ENCODE measurements at regions not wholly inside any gene's neighbourhood (a gene's known extent, or its start where the extent isn't known, plus 50 kb on each side); places are given as distances from the start of the nearest gene placed in this dataset.

DNA sequence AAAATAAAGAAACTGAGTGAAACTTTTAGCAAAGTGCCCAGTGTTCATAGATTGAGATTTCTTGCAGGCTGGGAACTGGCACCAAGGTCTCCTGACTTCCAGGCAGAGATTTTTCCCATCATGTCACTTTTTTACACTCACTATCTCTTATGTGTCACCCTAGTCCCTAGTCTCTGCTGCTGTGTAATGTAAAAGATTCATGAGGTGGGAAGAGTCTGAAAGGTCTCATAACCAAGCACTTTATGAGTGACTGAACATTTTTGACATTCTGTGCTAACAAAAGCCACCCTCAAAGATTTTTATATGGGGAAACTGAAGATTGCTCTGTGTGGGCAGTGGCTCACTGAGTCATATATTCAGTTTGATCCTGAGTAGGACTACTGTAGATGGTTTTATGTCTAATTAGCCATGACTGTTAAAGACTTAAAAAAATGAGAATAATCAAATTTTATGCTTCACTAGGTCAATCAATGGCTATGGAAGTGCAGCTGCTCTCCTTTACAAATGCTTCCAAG lies 900.3 kb upstream of the SORCS1 start:
- no peak for TF ChIP-seq EZH2phosphoT487 (IDR thresholded peaks at IDR 0.05; ENCODE audit: borderline replicate concordance, low read depth, low read length)
- TF ChIP-seq, protein P1, sequence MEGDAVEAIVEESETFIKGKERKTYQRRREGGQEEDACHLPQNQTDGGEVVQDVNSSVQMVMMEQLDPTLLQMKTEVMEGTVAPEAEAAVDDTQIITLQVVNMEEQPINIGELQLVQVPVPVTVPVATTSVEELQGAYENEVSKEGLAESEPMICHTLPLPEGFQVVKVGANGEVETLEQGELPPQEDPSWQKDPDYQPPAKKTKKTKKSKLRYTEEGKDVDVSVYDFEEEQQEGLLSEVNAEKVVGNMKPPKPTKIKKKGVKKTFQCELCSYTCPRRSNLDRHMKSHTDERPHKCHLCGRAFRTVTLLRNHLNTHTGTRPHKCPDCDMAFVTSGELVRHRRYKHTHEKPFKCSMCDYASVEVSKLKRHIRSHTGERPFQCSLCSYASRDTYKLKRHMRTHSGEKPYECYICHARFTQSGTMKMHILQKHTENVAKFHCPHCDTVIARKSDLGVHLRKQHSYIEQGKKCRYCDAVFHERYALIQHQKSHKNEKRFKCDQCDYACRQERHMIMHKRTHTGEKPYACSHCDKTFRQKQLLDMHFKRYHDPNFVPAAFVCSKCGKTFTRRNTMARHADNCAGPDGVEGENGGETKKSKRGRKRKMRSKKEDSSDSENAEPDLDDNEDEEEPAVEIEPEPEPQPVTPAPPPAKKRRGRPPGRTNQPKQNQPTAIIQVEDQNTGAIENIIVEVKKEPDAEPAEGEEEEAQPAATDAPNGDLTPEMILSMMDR (conservative IDR thresholded peaks at IDR 0.05; ENCODE audit: low read length): no peak

All from OCI-LY7 (cell line).